Osteocyte (in vitro differentiated cells): ENCODE measurements at regions not wholly inside any gene's neighbourhood (a gene's known extent, or its start where the extent isn't known, plus 50 kb on each side); places are given as distances from the start of the nearest gene placed in this dataset.

Experiments used
- DNase-seq: peaks from one replicate; pipeline ENCODE4 v3.0.0; 2021; ENCODE audit warnings: mixed read lengths; ENCODE audit not compliant: unreplicated experiment; ENCODE audit errors: extremely low spot score
- H3K27ac Mint-ChIP-seq: one replicate; pipeline ENCODE4 v1.8.0; 2021; ENCODE audit warnings: mild to moderate bottlenecking, mixed read lengths; ENCODE audit not compliant: unreplicated experiment
- H3K27me3 Mint-ChIP-seq: one replicate; pipeline ENCODE4 v1.8.0; 2021; ENCODE audit warnings: mixed read lengths; ENCODE audit not compliant: unreplicated experiment
- H3K36me3 Mint-ChIP-seq: one replicate; pipeline ENCODE4 v1.8.0; 2021; ENCODE audit warnings: mixed read lengths; ENCODE audit not compliant: unreplicated experiment
- H3K4me1 Mint-ChIP-seq: one replicate; pipeline ENCODE4 v1.8.0; 2021; ENCODE audit warnings: mixed read lengths; ENCODE audit not compliant: unreplicated experiment
- H3K4me3 Mint-ChIP-seq: one replicate; pipeline ENCODE4 v1.8.0; 2021; ENCODE audit warnings: mild to moderate bottlenecking, moderate library complexity, mixed read lengths; ENCODE audit not compliant: unreplicated experiment
- H3K9me3 Mint-ChIP-seq: one replicate; pipeline ENCODE4 v1.8.0; 2021; ENCODE audit warnings: mixed read lengths; ENCODE audit not compliant: unreplicated experiment
- TF ChIP-seq, protein P1 (sequence below): fragments of 200-600 bp; sonication (generic); IDR thresholded peaks from 2 replicates; pipeline ENCODE4 v1.5.0; 2021; ENCODE audit warnings: antibody characterized with exemption, mild to moderate bottlenecking, moderate library complexity

DNA sequence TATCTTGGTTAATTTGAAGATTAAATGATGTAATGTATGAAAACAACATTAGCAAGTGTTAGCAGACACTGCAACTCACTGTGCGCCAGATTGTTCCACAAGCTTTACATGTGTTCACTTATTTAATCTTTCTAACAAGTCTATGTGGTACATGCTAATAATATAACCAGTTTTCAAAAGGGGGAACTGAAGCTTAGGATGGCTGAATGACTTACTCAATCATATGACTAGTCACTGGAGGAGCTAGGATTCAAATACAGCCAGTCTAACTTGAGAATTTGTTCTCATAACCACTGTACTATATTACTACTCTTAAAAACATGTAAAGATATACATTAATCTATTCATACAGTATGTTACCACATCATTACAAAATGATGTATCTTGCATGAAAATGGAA is 60.5 kb upstream of the LRIG3 start:
- Mint-ChIP-seq H3K4me1 (peaks cover 10% of the 10 kb centered on the region), H3K36me3 (no peaks in the 10 kb centered on the region), H3K27ac (no peak overlapping the region)

DNA sequence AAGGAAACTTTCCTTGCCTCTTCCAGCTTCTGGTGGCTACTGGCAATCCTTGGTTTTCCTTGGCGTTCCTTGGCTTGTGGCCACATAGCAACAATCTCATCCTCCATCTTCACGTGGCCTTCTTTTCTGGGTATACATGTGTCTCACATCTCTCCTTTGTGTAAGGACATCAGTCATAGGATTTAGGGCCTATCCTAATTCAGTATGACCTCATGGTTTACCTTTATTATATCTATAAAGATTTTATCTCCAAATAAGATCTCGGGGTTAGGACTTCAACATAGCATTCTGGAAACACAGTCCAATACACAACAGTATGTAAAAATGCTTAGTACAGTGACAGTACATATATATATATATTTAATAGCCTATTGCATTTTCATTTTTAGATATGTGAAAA is 58.4 kb upstream of the LRIG3 start:
- TF ChIP-seq, protein P1, sequence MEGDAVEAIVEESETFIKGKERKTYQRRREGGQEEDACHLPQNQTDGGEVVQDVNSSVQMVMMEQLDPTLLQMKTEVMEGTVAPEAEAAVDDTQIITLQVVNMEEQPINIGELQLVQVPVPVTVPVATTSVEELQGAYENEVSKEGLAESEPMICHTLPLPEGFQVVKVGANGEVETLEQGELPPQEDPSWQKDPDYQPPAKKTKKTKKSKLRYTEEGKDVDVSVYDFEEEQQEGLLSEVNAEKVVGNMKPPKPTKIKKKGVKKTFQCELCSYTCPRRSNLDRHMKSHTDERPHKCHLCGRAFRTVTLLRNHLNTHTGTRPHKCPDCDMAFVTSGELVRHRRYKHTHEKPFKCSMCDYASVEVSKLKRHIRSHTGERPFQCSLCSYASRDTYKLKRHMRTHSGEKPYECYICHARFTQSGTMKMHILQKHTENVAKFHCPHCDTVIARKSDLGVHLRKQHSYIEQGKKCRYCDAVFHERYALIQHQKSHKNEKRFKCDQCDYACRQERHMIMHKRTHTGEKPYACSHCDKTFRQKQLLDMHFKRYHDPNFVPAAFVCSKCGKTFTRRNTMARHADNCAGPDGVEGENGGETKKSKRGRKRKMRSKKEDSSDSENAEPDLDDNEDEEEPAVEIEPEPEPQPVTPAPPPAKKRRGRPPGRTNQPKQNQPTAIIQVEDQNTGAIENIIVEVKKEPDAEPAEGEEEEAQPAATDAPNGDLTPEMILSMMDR: no peak
- DNase-seq: no peak

More for the DNA sequence above, 60.5 kb upstream of the LRIG3 start:
- Mint-ChIP-seq H3K4me3 (no peak overlapping the region), H3K9me3 (no peaks in the 10 kb centered on the region), H3K27me3 (no peaks in the 10 kb centered on the region)
- TF ChIP-seq, protein P1: no peak
- no peak for DNase-seq

DNA sequence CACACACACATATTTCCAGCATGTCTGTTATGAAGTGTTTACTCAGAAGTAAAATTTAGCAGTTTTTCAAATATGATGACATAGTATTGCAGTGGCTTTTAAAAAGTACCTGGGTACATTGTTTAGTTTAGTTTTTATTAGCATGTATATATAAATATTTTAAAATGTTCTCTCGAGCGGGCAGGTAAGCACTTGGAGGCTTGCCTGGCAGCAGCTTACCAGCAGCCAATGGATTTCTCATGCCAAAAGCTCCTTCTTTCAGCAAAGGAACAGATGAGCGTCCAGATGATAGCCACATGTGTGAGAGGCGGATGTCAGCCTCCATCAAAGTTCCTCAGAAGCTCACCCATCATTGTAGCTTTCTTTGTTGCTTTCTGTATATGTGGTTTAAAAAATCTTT is 57.2 kb upstream of the LRIG3 start:
- no peaks in the 10 kb centered on the region for H3K36me3 Mint-ChIP-seq
- H3K27me3 Mint-ChIP-seq: no peaks in the 10 kb centered on the region
- H3K4me1 Mint-ChIP-seq: peaks cover 15% of the 10 kb centered on the region
- no peaks in the 10 kb centered on the region for H3K9me3 Mint-ChIP-seq
- no peak overlapping the region for H3K27ac Mint-ChIP-seq
- no peak for DNase-seq
- no peak overlapping the region for H3K4me3 Mint-ChIP-seq
- TF ChIP-seq, protein P1: no peak

More for the DNA sequence above, 58.4 kb upstream of the LRIG3 start:
- Mint-ChIP-seq H3K4me1 (peaks cover 15% of the 10 kb centered on the region), H3K9me3 (no peaks in the 10 kb centered on the region), H3K36me3 (no peaks in the 10 kb centered on the region), H3K4me3 (no peak overlapping the region), H3K27me3 (no peaks in the 10 kb centered on the region), H3K27ac (no peak overlapping the region)

DNA sequence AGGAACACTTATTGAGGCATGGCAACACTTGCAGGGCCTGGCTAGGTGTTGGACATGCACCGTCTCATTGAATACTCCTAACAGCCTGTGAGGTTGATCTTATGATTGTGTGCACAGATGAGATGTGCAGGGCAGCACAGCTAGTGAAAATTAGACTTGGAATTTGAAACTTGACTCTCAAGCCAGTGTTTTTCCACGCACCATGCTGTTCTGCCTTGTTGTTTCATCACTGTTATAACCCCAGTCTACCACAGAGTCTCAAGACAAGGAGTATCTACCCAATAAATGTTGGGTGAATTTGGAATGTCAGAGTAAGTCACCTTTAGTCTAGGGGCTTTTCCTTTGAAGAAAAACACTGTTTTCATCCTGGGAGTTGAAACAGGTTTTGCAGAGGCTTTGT is 55.8 kb upstream of the LRIG3 start:
- no peak overlapping the region for H3K27ac Mint-ChIP-seq
- no peaks in the 10 kb centered on the region for H3K9me3 Mint-ChIP-seq

More for the DNA sequence above, 55.8 kb upstream of the LRIG3 start:
- H3K4me1 Mint-ChIP-seq: peaks cover 15% of the 10 kb centered on the region
- TF ChIP-seq, protein P1: no peak
- DNase-seq: no peak
- no peak overlapping the region for H3K4me3 Mint-ChIP-seq
- H3K27me3 Mint-ChIP-seq: no peaks in the 10 kb centered on the region
- H3K36me3 Mint-ChIP-seq: no peaks in the 10 kb centered on the region
